ENCODE measurements at regions not wholly inside any gene's neighbourhood (a gene's known extent, or its start where the extent isn't known, plus 50 kb on each side); places are given as distances from the start of the nearest gene placed in this dataset.

- TF ChIP-seq, protein P1, sequence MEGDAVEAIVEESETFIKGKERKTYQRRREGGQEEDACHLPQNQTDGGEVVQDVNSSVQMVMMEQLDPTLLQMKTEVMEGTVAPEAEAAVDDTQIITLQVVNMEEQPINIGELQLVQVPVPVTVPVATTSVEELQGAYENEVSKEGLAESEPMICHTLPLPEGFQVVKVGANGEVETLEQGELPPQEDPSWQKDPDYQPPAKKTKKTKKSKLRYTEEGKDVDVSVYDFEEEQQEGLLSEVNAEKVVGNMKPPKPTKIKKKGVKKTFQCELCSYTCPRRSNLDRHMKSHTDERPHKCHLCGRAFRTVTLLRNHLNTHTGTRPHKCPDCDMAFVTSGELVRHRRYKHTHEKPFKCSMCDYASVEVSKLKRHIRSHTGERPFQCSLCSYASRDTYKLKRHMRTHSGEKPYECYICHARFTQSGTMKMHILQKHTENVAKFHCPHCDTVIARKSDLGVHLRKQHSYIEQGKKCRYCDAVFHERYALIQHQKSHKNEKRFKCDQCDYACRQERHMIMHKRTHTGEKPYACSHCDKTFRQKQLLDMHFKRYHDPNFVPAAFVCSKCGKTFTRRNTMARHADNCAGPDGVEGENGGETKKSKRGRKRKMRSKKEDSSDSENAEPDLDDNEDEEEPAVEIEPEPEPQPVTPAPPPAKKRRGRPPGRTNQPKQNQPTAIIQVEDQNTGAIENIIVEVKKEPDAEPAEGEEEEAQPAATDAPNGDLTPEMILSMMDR (conservative IDR thresholded peaks at IDR 0.05; ENCODE audit: low read length), result no peak
- TF ChIP-seq EZH2phosphoT487 (IDR thresholded peaks at IDR 0.05; ENCODE audit: borderline replicate concordance, low read depth, low read length), result no peak
These were observed 213.7 kb downstream of the ANKRD60 start for GRCh38 chr20:58014628-58015315.

All from OCI-LY7 (cell line).